Activated naive CD4-positive, alpha-beta T cell treated with anti-CD3 and anti-CD28 coated beads, Interleukin-2, amount 50 U/mL, for 72 hours (primary cell): ENCODE measurements at regions not wholly inside any gene's neighbourhood (a gene's known extent, or its start where the extent isn't known, plus 50 kb on each side); places are given as distances from the start of the nearest gene placed in this dataset.
"Not testable (repeated sequence)": the region's sequence is repeated elsewhere in the genome, so short reads cannot be mapped to it uniquely, and the experiment has no call there.

ENCODE experiments used
- ATAC-seq, 2 donors: fragments of 150-1000 bp; cut with Tn5 transposase; 2 replicates each; pipeline ENCODE4 v1.10.0; 2021; ENCODE audit warnings: mild to moderate bottlenecking in 2 of 2, moderate library complexity in 2 of 2
- DNase-seq, 2 donors: peaks; one replicate each; pipeline ENCODE4 v3.0.0; 2021 to 2022; ENCODE audit warnings: low spot score in 2 of 2
- H3K27ac Mint-ChIP-seq, 2 donors: one replicate each; pipeline ENCODE4 v1.8.0; 2022; ENCODE audit warnings: mild to moderate bottlenecking in 2 of 2, mixed read lengths in 2 of 2
- H3K36me3 Mint-ChIP-seq, 2 donors: one replicate each; pipeline ENCODE4 v1.8.0; 2022; ENCODE audit warnings: mixed read lengths in 2 of 2
- H3K9me3 Mint-ChIP-seq, 2 donors: one replicate each; pipeline ENCODE4 v1.8.0; 2022; ENCODE audit warnings: mixed read lengths in 2 of 2

- no peak for ATAC-seq
- peaks cover 0 to 5% of the 10 kb centered on the region in 2 donors for H3K9me3 Mint-ChIP-seq
- H3K36me3 Mint-ChIP-seq: no peaks in the 10 kb centered on the region
- no peak overlapping the region for H3K27ac Mint-ChIP-seq
- no peak for DNase-seq
These were observed 219.0 kb upstream of the GIMD1 start for GRCh38 chr4:106587558-106587957.

DNA sequence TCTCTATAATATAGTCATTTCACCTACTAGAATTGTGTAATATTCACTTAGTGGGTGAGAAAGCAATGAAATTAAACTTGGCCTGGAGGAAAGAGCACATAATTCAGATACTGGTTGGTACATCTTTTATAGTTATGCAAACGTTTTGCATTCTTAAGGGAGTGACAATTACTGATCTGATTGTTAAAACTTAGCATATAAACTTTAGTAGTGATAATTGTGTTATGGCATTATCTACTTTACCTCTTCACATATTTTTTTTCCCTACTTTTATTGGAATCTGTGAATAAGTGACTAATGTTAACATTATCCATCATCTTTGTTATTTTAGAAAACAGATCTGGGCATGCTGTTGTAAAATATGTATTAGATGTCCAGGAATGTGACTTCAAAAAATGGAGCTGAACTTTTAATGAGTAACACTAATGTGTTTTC lies 217.4 kb upstream of the GIMD1 start:
- H3K36me3 Mint-ChIP-seq: no peaks in the 10 kb centered on the region

GRCh38 chr4:106584337-106584989 lies 215.9 kb upstream of the GIMD1 start:
- no peak for DNase-seq
- Mint-ChIP-seq H3K9me3 (peaks cover 0 to 5% of the 10 kb centered on the region in 2 donors), H3K27ac (no peak overlapping the region), H3K36me3 (no peaks in the 10 kb centered on the region)
- ATAC-seq: no peak

More for the DNA sequence above, 217.4 kb upstream of the GIMD1 start:
- DNase-seq: no peak
- H3K27ac Mint-ChIP-seq: no peak overlapping the region
- H3K9me3 Mint-ChIP-seq: peaks cover 0 to 5% of the 10 kb centered on the region in 2 donors
- no peak for ATAC-seq

DNA sequence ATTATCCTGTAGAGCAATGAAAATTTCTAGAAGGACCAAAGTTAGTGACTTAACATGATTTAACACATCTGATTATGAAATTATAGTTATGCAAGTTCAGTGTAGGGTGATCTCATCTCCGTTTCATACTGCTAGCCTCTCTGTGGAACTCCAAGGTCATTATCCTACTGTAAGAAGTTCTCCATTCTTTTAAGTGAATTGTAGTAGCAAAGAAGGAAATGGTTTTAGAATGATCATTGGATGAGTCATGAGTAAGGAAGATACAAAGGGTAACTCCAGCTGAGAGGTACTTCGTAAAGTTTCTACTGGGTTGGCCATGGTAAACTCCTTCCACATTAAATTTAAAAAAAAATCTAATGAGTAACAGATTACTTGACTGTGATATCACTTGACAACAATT lies 215.0 kb upstream of the GIMD1 start:
- Mint-ChIP-seq H3K36me3 (no peaks in the 10 kb centered on the region), H3K9me3 (peaks cover 0 to 5% of the 10 kb centered on the region in 2 donors), H3K27ac (no peak overlapping the region)
- DNase-seq (no peak), ATAC-seq (no peak)

DNA sequence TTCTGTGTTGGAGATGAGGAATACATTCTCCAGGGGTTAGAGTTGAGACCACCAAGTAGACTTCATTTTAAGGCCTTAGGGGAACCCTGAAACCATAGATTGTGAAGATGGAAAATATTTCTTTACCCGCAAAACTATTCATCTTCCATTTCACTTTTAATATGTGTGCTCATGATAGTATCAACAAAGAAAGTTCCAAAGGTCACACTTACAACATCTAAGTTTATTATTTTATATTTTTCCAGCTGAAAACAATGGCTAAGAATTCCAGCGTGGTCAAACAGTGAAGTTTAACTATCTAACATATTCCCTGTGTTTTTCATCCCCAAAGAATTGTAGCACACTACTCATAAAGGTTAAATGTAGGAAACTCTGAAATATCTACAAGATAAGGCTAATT lies 214.5 kb upstream of the GIMD1 start:
- ATAC-seq (no peak), DNase-seq (no peak)

DNA sequence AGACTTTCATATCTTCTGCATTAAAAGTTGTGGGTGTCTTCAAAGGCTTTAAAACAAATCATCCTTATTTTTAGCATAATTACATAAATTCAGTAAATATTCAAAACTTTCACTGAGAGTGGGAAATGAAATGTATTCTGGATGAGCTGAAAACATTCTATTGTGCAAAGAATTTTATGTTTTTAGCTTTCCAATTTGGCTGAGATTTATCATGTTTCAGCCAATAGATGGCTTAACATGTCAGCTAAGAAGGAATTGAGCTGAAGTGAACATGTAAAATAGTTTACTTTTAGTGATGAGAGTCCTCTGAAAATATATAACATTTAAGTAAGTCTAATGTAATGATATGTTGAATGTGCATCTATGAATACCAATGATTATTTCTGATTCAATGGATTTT lies 213.5 kb upstream of the GIMD1 start:
- ATAC-seq (no peak), DNase-seq (no peak)

More for the DNA sequence above, 214.5 kb upstream of the GIMD1 start:
- Mint-ChIP-seq H3K27ac (no peak overlapping the region), H3K36me3 (no peaks in the 10 kb centered on the region), H3K9me3 (peaks cover 0 to 5% of the 10 kb centered on the region in 2 donors)

GRCh38 chr4:106579236-106579635 lies 210.7 kb upstream of the GIMD1 start:
- ATAC-seq (no peak), DNase-seq (no peak)
- H3K9me3 Mint-ChIP-seq: peaks cover 0 to 2% of the 10 kb centered on the region in 2 donors
- no peak overlapping the region for H3K27ac Mint-ChIP-seq
- H3K36me3 Mint-ChIP-seq: no peaks in the 10 kb centered on the region

More for the DNA sequence above, 213.5 kb upstream of the GIMD1 start:
- H3K9me3 Mint-ChIP-seq: peaks cover 0 to 5% of the 10 kb centered on the region in 2 donors
- H3K27ac Mint-ChIP-seq: no peak overlapping the region
- no peaks in the 10 kb centered on the region for H3K36me3 Mint-ChIP-seq

GRCh38 chr4:106569146-106570031 lies 200.8 kb upstream of the GIMD1 start:
- ATAC-seq (no peak), DNase-seq (no peak)
- peaks cover 0 to 8% of the 10 kb centered on the region in 2 donors for H3K9me3 Mint-ChIP-seq
- no peaks in the 10 kb centered on the region for H3K36me3 Mint-ChIP-seq
- no peak overlapping the region for H3K27ac Mint-ChIP-seq

GRCh38 chr4:106565727-106566126 lies 197.1 kb upstream of the GIMD1 start:
- peaks cover 4 to 6% of the 10 kb centered on the region in 2 donors for H3K36me3 Mint-ChIP-seq
- H3K9me3 Mint-ChIP-seq: peaks cover 15 to 26% of the 10 kb centered on the region in 2 donors
- ATAC-seq (no peak), DNase-seq (no peak)
- H3K27ac Mint-ChIP-seq: no peak overlapping the region

GRCh38 chr4:106563637-106564036 lies 195.1 kb upstream of the GIMD1 start:
- DNase-seq, ATAC-seq, H3K36me3 Mint-ChIP-seq, H3K27ac Mint-ChIP-seq: not testable (repeated sequence)
- H3K9me3 Mint-ChIP-seq: peaks cover 15 to 20% of the 10 kb centered on the region in 2 donors

DNA sequence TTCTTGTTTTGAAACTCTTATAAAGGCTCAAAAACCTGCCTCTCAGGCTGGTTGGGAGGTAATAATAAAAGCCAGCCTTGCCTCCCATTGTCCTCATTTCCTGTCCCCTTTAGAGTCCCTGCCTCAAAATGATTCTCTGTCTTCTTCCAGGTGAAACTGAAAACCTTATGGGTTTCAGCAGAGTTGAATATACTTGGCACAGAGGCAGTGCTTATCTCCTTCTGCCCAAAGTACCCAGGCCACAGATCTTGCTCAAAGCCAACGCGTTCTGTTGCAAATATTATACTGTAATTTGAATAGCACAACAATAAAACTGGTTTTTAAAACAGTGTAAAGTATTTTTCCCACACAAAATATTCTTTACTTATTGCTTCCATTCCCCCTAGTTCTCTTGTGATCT lies 183.1 kb upstream of the GIMD1 start:
- ATAC-seq (no peak), DNase-seq (no peak)
- H3K27ac Mint-ChIP-seq: no peak overlapping the region
- no peaks in the 10 kb centered on the region for H3K36me3 Mint-ChIP-seq
- peaks cover 10 to 22% of the 10 kb centered on the region in 2 donors for H3K9me3 Mint-ChIP-seq

DNA sequence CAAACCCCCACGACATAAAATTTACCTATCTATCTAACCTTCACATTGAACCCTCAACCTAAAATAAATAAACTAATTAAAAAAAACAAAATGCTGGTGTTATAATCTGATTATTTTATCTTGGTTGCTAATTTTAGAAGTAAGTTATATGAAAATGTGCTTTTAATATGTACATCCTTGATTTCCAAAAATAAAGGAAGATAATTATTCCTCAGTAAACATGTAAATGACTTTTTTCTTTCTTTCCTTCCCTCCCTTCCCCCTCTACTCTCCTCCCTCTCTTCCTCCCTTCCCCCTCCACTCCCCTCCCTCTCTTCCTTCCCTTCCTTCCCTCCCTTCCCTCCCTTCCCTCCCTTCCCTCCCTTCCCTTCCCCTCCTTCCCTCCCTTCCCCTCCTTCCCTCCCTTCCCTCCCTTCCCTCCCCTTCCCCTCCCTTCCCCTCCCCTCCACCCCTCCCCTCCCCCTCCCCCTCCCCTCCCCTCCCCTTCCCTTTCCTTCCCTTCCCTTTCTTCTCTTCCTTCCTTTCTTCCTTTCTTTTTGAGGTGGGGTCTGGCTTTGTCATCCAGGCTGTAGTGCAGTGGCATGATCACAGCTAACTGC lies 180.0 kb upstream of the GIMD1 start:
- no peaks in the 10 kb centered on the region for H3K36me3 Mint-ChIP-seq
- ATAC-seq: no peak
- peaks cover 10 to 22% of the 10 kb centered on the region in 2 donors for H3K9me3 Mint-ChIP-seq
- DNase-seq: no peak
- H3K27ac Mint-ChIP-seq: no peak overlapping the region

DNA sequence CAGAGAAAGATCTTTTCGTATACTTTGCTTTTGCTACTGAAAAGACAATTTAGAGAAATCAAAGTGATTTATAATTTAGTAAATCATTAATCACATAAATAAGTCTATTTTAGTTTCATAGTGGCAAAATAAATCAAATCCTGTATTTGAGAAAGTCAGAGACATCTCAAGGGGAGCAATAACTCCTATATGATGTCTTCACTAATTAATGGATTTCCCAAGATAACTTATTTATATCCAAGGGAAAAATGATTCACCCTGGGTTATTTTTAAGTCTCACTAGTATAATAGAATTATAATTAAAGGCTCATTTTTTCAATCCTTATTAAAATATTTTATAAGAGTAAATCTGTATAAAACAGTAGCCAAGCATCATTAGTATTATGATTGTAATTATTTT lies 177.8 kb upstream of the GIMD1 start:
- H3K36me3 Mint-ChIP-seq: no peaks in the 10 kb centered on the region
- H3K9me3 Mint-ChIP-seq: peaks cover 7 to 15% of the 10 kb centered on the region in 2 donors
- ATAC-seq (no peak), DNase-seq (no peak)
- H3K27ac Mint-ChIP-seq: no peak overlapping the region

DNA sequence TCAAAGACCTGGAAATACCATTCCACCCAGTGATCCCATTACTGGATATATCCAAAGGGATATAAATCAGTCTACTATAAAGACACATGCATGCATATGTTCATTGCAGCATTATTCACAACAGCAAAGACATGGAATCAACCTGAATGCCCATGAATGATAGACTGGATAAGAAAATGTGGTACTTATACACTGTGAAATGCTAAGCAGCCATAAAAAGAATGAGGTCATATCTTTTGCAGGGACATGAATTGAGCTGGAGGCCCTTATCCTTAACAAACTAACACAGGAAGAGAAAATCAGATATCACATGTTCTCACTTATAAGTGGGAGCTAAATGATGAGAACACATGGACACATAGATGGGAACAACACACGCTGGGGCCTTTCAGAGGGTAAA lies 174.0 kb upstream of the GIMD1 start:
- not testable (repeated sequence) for H3K27ac Mint-ChIP-seq, DNase-seq, H3K36me3 Mint-ChIP-seq, ATAC-seq, H3K9me3 Mint-ChIP-seq

- Mint-ChIP-seq H3K9me3 (peaks cover 4% of the 10 kb centered on the region in 2 donors), H3K36me3 (peaks cover 0 to 14% of the 10 kb centered on the region in 2 donors), H3K27ac (no peak overlapping the region)
- no peak for DNase-seq
- no peak for ATAC-seq
These were observed 172.7 kb upstream of the GIMD1 start for GRCh38 chr4:106541253-106541652.

DNA sequence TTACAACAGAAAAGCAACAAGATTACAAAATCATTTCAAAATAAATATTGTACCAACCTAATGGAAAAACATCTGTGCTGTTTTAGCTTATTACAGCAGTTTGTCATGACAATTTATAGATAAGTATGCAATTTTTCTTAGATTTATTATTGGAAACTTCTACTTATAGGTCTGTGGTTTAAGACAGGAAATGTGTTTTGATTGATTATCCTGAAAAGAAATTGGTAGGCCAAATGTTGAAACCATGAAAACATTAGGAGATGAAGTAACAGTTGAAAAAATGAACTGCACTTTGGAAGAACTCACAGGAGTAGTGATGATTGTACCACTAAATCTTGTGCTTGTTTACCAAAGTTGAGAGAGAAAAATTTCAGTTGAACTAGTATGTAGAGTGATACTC lies 162.2 kb upstream of the GIMD1 start:
- ATAC-seq (no peak), DNase-seq (no peak)
- peaks cover 0 to 3% of the 10 kb centered on the region in 2 donors for H3K9me3 Mint-ChIP-seq
- H3K36me3 Mint-ChIP-seq: no peaks in the 10 kb centered on the region
- H3K27ac Mint-ChIP-seq: no peak overlapping the region

- Mint-ChIP-seq H3K36me3 (no peaks in the 10 kb centered on the region), H3K9me3 (peaks cover 0 to 3% of the 10 kb centered on the region in 2 donors), H3K27ac (no peak overlapping the region)
- DNase-seq (no peak), ATAC-seq (peak in 1 of 2 donors; percentile 46)
These were observed 161.4 kb upstream of the GIMD1 start for GRCh38 chr4:106530024-106530361.
